H1 (cell line): ENCODE measurements at regions not wholly inside any gene's neighbourhood (a gene's known extent, or its start where the extent isn't known, plus 50 kb on each side); places are given as distances from the start of the nearest gene placed in this dataset.

Experiments used
- CREB1 ChIP-seq: IDR thresholded peaks from 2 replicates; pipeline ENCODE4 v1.6.1; 2012; ENCODE audit warnings: inconsistent platforms
- EP300 ChIP-seq, 2 experiments: IDR thresholded peaks; 1 replicate in 1 of 2; 2 replicates in 1 of 2; pipeline ENCODE4 v1.6.1; 2011 to 2012; ENCODE audit warnings: low read depth in 2 of 2, low read length in 2 of 2, mild to moderate bottlenecking in 2 of 2, borderline replicate concordance in 1 of 2, inconsistent platforms in 1 of 2, moderate library complexity in 1 of 2
- GABPA ChIP-seq: IDR thresholded peaks from 2 replicates; pipeline ENCODE4 v1.6.1; 2011; ENCODE audit warnings: mild to moderate bottlenecking, low read length, moderate library complexity, borderline replicate concordance; ENCODE audit not compliant: insufficient read depth
- HDAC6 ChIP-seq: IDR thresholded peaks from one replicate; pipeline ENCODE4 v1.7.1; 2012; ENCODE audit warnings: low read depth, mild to moderate bottlenecking, inconsistent platforms, low read length, moderate library complexity
- JUN ChIP-seq: IDR thresholded peaks from 2 replicates; pipeline ENCODE4 v1.6.1; 2011; ENCODE audit warnings: low read depth, mild to moderate bottlenecking, improper control_type of control experiment, low read length
- NANOG ChIP-seq: IDR thresholded peaks from 2 replicates; pipeline ENCODE4 v1.6.1; 2011; ENCODE audit warnings: low read length, low read depth, mild to moderate bottlenecking, inconsistent platforms; ENCODE audit not compliant: insufficient read depth, poor library complexity, severe bottlenecking
- PHF8 ChIP-seq: fragments of 200-600 bp; sonication (generic); conservative IDR thresholded peaks from 2 replicates; pipeline ENCODE4 v1.7.1; 2012; ENCODE audit warnings: low read depth, mild to moderate bottlenecking, inconsistent platforms, low read length, moderate library complexity
- RFX5 ChIP-seq: IDR thresholded peaks from 2 replicates; pipeline ENCODE4 v1.6.1; 2011; ENCODE audit warnings: low read depth, low read length, improper control_type of control experiment, borderline replicate concordance
- TBP ChIP-seq: IDR thresholded peaks from 2 replicates; pipeline ENCODE4 v1.6.1; 2011; ENCODE audit warnings: low read depth, low read length, improper control_type of control experiment
- TF ChIP-seq, protein P1 (sequence below): fragments of 300-600 bp; sonication (generic); IDR thresholded peaks from 2 replicates; pipeline ENCODE4 v1.7.1; 2012; ENCODE audit warnings: low read length, moderate library complexity, mild to moderate bottlenecking, inconsistent platforms; ENCODE audit not compliant: insufficient replicate concordance
- TF ChIP-seq, protein P2 (sequence below): IDR thresholded peaks from 2 replicates; pipeline ENCODE4 v1.6.1; 2012; ENCODE audit warnings: inconsistent platforms

DNA sequence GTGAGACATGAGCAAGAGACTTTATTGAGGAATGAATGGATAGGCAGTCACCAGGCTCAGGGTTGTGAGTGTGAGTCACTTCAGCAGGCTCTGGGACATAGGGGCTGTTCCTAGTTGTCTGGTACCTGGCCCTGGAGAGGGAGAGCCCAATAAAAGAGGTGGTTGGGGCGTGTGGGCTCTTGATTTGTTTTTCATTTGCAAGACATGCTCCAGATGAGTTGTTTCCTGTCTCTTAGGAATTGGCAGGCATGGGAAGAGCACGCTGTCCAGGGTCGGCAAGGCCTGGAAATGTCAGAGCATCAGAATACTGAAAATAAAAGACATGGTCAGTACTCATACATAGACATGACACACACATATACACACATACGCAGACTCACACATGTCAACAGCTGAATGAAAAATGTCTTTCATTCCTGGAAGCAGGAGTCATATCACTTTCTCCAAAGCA is 166.3 kb upstream of the SULF2 start (continued):
- TF ChIP-seq, protein P1, sequence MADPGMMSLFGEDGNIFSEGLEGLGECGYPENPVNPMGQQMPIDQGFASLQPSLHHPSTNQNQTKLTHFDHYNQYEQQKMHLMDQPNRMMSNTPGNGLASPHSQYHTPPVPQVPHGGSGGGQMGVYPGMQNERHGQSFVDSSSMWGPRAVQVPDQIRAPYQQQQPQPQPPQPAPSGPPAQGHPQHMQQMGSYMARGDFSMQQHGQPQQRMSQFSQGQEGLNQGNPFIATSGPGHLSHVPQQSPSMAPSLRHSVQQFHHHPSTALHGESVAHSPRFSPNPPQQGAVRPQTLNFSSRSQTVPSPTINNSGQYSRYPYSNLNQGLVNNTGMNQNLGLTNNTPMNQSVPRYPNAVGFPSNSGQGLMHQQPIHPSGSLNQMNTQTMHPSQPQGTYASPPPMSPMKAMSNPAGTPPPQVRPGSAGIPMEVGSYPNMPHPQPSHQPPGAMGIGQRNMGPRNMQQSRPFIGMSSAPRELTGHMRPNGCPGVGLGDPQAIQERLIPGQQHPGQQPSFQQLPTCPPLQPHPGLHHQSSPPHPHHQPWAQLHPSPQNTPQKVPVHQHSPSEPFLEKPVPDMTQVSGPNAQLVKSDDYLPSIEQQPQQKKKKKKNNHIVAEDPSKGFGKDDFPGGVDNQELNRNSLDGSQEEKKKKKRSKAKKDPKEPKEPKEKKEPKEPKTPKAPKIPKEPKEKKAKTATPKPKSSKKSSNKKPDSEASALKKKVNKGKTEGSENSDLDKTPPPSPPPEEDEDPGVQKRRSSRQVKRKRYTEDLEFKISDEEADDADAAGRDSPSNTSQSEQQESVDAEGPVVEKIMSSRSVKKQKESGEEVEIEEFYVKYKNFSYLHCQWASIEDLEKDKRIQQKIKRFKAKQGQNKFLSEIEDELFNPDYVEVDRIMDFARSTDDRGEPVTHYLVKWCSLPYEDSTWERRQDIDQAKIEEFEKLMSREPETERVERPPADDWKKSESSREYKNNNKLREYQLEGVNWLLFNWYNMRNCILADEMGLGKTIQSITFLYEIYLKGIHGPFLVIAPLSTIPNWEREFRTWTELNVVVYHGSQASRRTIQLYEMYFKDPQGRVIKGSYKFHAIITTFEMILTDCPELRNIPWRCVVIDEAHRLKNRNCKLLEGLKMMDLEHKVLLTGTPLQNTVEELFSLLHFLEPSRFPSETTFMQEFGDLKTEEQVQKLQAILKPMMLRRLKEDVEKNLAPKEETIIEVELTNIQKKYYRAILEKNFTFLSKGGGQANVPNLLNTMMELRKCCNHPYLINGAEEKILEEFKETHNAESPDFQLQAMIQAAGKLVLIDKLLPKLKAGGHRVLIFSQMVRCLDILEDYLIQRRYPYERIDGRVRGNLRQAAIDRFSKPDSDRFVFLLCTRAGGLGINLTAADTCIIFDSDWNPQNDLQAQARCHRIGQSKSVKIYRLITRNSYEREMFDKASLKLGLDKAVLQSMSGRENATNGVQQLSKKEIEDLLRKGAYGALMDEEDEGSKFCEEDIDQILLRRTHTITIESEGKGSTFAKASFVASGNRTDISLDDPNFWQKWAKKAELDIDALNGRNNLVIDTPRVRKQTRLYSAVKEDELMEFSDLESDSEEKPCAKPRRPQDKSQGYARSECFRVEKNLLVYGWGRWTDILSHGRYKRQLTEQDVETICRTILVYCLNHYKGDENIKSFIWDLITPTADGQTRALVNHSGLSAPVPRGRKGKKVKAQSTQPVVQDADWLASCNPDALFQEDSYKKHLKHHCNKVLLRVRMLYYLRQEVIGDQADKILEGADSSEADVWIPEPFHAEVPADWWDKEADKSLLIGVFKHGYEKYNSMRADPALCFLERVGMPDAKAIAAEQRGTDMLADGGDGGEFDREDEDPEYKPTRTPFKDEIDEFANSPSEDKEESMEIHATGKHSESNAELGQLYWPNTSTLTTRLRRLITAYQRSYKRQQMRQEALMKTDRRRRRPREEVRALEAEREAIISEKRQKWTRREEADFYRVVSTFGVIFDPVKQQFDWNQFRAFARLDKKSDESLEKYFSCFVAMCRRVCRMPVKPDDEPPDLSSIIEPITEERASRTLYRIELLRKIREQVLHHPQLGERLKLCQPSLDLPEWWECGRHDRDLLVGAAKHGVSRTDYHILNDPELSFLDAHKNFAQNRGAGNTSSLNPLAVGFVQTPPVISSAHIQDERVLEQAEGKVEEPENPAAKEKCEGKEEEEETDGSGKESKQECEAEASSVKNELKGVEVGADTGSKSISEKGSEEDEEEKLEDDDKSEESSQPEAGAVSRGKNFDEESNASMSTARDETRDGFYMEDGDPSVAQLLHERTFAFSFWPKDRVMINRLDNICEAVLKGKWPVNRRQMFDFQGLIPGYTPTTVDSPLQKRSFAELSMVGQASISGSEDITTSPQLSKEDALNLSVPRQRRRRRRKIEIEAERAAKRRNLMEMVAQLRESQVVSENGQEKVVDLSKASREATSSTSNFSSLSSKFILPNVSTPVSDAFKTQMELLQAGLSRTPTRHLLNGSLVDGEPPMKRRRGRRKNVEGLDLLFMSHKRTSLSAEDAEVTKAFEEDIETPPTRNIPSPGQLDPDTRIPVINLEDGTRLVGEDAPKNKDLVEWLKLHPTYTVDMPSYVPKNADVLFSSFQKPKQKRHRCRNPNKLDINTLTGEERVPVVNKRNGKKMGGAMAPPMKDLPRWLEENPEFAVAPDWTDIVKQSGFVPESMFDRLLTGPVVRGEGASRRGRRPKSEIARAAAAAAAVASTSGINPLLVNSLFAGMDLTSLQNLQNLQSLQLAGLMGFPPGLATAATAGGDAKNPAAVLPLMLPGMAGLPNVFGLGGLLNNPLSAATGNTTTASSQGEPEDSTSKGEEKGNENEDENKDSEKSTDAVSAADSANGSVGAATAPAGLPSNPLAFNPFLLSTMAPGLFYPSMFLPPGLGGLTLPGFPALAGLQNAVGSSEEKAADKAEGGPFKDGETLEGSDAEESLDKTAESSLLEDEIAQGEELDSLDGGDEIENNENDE = no peak
- TF ChIP-seq GABPA (no peak), NANOG (no peak), CREB1 (no peak), JUN (no peak), EP300 (IDR thresholded peaks at IDR 0.05; ENCODE audit: borderline replicate concordance in 1 of 2, low read depth in 2 of 2, low read length in 2 of 2) (no peak), TBP (no peak), PHF8 (no peak), HDAC6 (no peak), RFX5 (no peak)
- TF ChIP-seq, protein P2, sequence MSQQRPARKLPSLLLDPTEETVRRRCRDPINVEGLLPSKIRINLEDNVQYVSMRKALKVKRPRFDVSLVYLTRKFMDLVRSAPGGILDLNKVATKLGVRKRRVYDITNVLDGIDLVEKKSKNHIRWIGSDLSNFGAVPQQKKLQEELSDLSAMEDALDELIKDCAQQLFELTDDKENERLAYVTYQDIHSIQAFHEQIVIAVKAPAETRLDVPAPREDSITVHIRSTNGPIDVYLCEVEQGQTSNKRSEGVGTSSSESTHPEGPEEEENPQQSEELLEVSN = no peak
